C4-2B (cell line): ENCODE measurements at regions not wholly inside any gene's neighbourhood (a gene's known extent, or its start where the extent isn't known, plus 50 kb on each side); places are given as distances from the start of the nearest gene placed in this dataset.

ENCODE experiments used
- CTCF ChIP-seq: fragments of 450-650 bp; conservative IDR thresholded peaks from 2 replicates; pipeline ENCODE4 v1.5.1; 2017; ENCODE audit warnings: mild to moderate bottlenecking
- ZFX ChIP-seq: fragments of 450-650 bp; IDR thresholded peaks from 2 replicates; pipeline ENCODE4 v1.6.1; 2017

- TF ChIP-seq CTCF (no peak), ZFX (no peak)
Observed at GRCh38 chr12:108462686-108463085, 52.4 kb upstream of the FICD start.
